PC-9 (cell line): ENCODE measurements at regions not wholly inside any gene's neighbourhood (a gene's known extent, or its start where the extent isn't known, plus 50 kb on each side); places are given as distances from the start of the nearest gene placed in this dataset.

ENCODE experiments used
- CTCF ChIP-seq: fragments of 200-600 bp; sonication (generic); conservative IDR thresholded peaks from 2 replicates; pipeline ENCODE4 v1.6.1; 2017; ENCODE audit warnings: mixed run types, antibody characterized with exemption, mild to moderate bottlenecking, moderate library complexity
- EZH2 ChIP-seq: fragments of 200-600 bp; sonication (generic); IDR thresholded peaks from 2 replicates; pipeline ENCODE4 v1.8.0; 2017; ENCODE audit warnings: antibody characterized with exemption, low read depth

GRCh38 chr4:33696041-33696440 is 2548.3 kb downstream of the ARAP2 start:
- TF ChIP-seq CTCF (no peak), EZH2 (no peak)
